Osteocyte (in vitro differentiated cells): ENCODE measurements at regions not wholly inside any gene's neighbourhood (a gene's known extent, or its start where the extent isn't known, plus 50 kb on each side); places are given as distances from the start of the nearest gene placed in this dataset.

Experiments used
- DNase-seq: peaks from one replicate; pipeline ENCODE4 v3.0.0; 2021; ENCODE audit warnings: mixed read lengths; ENCODE audit not compliant: unreplicated experiment; ENCODE audit errors: extremely low spot score
- H3K27ac Mint-ChIP-seq: one replicate; pipeline ENCODE4 v1.8.0; 2021; ENCODE audit warnings: mild to moderate bottlenecking, mixed read lengths; ENCODE audit not compliant: unreplicated experiment
- H3K27me3 Mint-ChIP-seq: one replicate; pipeline ENCODE4 v1.8.0; 2021; ENCODE audit warnings: mixed read lengths; ENCODE audit not compliant: unreplicated experiment
- H3K36me3 Mint-ChIP-seq: one replicate; pipeline ENCODE4 v1.8.0; 2021; ENCODE audit warnings: mixed read lengths; ENCODE audit not compliant: unreplicated experiment
- H3K4me1 Mint-ChIP-seq: one replicate; pipeline ENCODE4 v1.8.0; 2021; ENCODE audit warnings: mixed read lengths; ENCODE audit not compliant: unreplicated experiment
- H3K4me3 Mint-ChIP-seq: one replicate; pipeline ENCODE4 v1.8.0; 2021; ENCODE audit warnings: mild to moderate bottlenecking, moderate library complexity, mixed read lengths; ENCODE audit not compliant: unreplicated experiment
- H3K9me3 Mint-ChIP-seq: one replicate; pipeline ENCODE4 v1.8.0; 2021; ENCODE audit warnings: mixed read lengths; ENCODE audit not compliant: unreplicated experiment
- TF ChIP-seq, protein P1 (sequence below): fragments of 200-600 bp; sonication (generic); IDR thresholded peaks from 2 replicates; pipeline ENCODE4 v1.5.0; 2021; ENCODE audit warnings: antibody characterized with exemption, mild to moderate bottlenecking, moderate library complexity

- TF ChIP-seq, protein P1, sequence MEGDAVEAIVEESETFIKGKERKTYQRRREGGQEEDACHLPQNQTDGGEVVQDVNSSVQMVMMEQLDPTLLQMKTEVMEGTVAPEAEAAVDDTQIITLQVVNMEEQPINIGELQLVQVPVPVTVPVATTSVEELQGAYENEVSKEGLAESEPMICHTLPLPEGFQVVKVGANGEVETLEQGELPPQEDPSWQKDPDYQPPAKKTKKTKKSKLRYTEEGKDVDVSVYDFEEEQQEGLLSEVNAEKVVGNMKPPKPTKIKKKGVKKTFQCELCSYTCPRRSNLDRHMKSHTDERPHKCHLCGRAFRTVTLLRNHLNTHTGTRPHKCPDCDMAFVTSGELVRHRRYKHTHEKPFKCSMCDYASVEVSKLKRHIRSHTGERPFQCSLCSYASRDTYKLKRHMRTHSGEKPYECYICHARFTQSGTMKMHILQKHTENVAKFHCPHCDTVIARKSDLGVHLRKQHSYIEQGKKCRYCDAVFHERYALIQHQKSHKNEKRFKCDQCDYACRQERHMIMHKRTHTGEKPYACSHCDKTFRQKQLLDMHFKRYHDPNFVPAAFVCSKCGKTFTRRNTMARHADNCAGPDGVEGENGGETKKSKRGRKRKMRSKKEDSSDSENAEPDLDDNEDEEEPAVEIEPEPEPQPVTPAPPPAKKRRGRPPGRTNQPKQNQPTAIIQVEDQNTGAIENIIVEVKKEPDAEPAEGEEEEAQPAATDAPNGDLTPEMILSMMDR = no peak
- Mint-ChIP-seq H3K4me1 (no peaks in the 10 kb centered on the region), H3K27ac (no peak overlapping the region), H3K4me3 (no peak overlapping the region), H3K27me3 (no peaks in the 10 kb centered on the region), H3K36me3 (no peaks in the 10 kb centered on the region), H3K9me3 (peaks cover 38% of the 10 kb centered on the region)
- DNase-seq = no peak
Observed at GRCh38 chr16:16828913-16829398, 450.0 kb downstream of the NPIPA7 start.

DNA sequence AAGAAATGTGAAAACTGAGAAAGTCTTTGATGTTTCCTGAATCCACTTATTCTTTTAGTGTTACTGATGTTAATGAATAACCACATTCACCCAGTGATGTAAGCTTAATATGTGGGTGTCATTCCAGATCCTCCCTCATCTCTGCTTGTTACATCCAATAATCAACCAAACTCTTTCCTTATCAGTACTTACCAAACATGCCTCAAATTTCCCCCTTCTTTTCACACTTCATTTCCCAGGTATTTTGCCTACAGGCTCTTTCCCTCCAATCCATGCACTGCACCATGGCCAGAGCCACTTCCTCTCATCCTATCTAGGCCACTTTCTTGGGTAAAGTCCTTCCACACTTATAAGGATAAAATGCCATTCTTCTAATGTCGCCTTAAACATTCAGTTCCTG lies 451.5 kb downstream of the NPIPA7 start:
- no peak for DNase-seq
- H3K4me3 Mint-ChIP-seq = no peak overlapping the region
- TF ChIP-seq, protein P1 = no peak
- no peaks in the 10 kb centered on the region for H3K4me1 Mint-ChIP-seq
- H3K27me3 Mint-ChIP-seq = no peaks in the 10 kb centered on the region
- no peak overlapping the region for H3K27ac Mint-ChIP-seq
- H3K36me3 Mint-ChIP-seq = no peaks in the 10 kb centered on the region
- peaks cover 41% of the 10 kb centered on the region for H3K9me3 Mint-ChIP-seq

DNA sequence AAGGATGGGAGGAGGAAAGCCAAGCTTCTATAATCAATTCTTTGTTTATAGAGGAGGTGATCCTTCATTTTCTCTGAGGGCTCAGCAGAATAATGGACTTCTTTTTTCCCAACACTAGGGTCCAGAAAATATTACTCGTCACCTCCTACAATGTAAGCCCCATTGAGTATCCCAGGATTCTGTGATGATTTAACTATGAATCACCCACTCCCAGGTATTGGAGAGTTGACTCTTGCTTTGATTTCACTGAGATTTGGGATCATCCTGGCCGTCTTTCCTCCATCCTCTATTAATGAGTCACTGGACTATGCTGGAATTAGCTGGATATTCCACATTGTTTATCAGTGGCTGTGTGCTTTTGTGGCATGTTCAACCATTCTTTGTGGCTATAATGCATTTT lies 452.0 kb downstream of the NPIPA7 start:
- peaks cover 45% of the 10 kb centered on the region for H3K9me3 Mint-ChIP-seq
- H3K27ac Mint-ChIP-seq = no peak overlapping the region
- H3K27me3 Mint-ChIP-seq = no peaks in the 10 kb centered on the region
- H3K4me3 Mint-ChIP-seq = no peak overlapping the region
- H3K36me3 Mint-ChIP-seq = no peaks in the 10 kb centered on the region
- H3K4me1 Mint-ChIP-seq = no peaks in the 10 kb centered on the region
- TF ChIP-seq, protein P1 = no peak
- DNase-seq = no peak

- Mint-ChIP-seq H3K4me3 (no peak overlapping the region), H3K4me1 (no peaks in the 10 kb centered on the region), H3K27me3 (no peaks in the 10 kb centered on the region), H3K9me3 (peaks cover 45% of the 10 kb centered on the region), H3K27ac (no peak overlapping the region), H3K36me3 (no peaks in the 10 kb centered on the region)
- TF ChIP-seq, protein P1 = no peak
- DNase-seq = no peak
Observed at GRCh38 chr16:16833165-16833564, 454.2 kb downstream of the NPIPA7 start.

GRCh38 chr16:16850274-16850673 lies 471.3 kb downstream of the NPIPA7 start:
- H3K27me3 Mint-ChIP-seq = no peaks in the 10 kb centered on the region
- no peaks in the 10 kb centered on the region for H3K4me1 Mint-ChIP-seq
- peaks cover 28% of the 10 kb centered on the region for H3K9me3 Mint-ChIP-seq
- TF ChIP-seq, protein P1 = no peak
- no peak overlapping the region for H3K27ac Mint-ChIP-seq
- DNase-seq = no peak
- H3K36me3 Mint-ChIP-seq = no peaks in the 10 kb centered on the region
- no peak overlapping the region for H3K4me3 Mint-ChIP-seq
